Coronary artery (tissue), 2 donors: ENCODE measurements at regions not wholly inside any gene's neighbourhood (a gene's known extent, or its start where the extent isn't known, plus 50 kb on each side); places are given as distances from the start of the nearest gene placed in this dataset.

Experiments used
- DNase-seq: peaks from one replicate; pipeline ENCODE4 v3.0.0-alpha.2; 2017; ENCODE audit warnings: low spot score
- H3K27ac ChIP-seq, 2 donors: fragments of 200-600 bp; sonication (generic); one replicate each; pipeline ENCODE4 v1.5.1; 2016 to 2019
- H3K4me3 ChIP-seq: fragments of 200-600 bp; sonication (generic); 2 replicates; pipeline ENCODE4 v1.5.1; 2016; ENCODE audit warnings: mild to moderate bottlenecking, moderate library complexity
- CTCF ChIP-seq: fragments of 200-600 bp; sonication (generic); IDR thresholded peaks from one replicate; pipeline ENCODE4 v1.5.1; 2019; ENCODE audit warnings: antibody characterized with exemption

GRCh38 chr4:128517096-128517738 is 229.6 kb upstream of the PGRMC2 start:
- no peak for DNase-seq
- TF ChIP-seq CTCF, result no peak
- Histone ChIP-seq H3K4me3 (peak overlapping the region; percentile 33), H3K27ac (peak overlapping the region; percentile 69 to 79)

- no peak for TF ChIP-seq CTCF
- Histone ChIP-seq H3K4me3 (no peak overlapping the region), H3K27ac (no peak overlapping the region)
- DNase-seq, result no peak
Measured at GRCh38 chr4:128516301-128516969, 228.8 kb upstream of the PGRMC2 start.

- TF ChIP-seq CTCF, result no peak
- Histone ChIP-seq H3K4me3 (no peak overlapping the region), H3K27ac (no peak overlapping the region)
- DNase-seq, result no peak
Measured at GRCh38 chr4:128513664-128514484, 226.3 kb upstream of the PGRMC2 start.

- no peak overlapping the region for H3K4me3 ChIP-seq
- TF ChIP-seq CTCF, result no peak
Measured at GRCh38 chr4:128512767-128513322, 225.2 kb upstream of the PGRMC2 start.

GRCh38 chr4:128512161-128512560 is 224.5 kb upstream of the PGRMC2 start:
- no peak for TF ChIP-seq CTCF
- H3K27ac ChIP-seq, result no peak overlapping the region
- no peak for DNase-seq
- no peak overlapping the region for H3K4me3 ChIP-seq

More at GRCh38 chr4:128512767-128513322, 225.2 kb upstream of the PGRMC2 start:
- DNase-seq, result no peak
- no peak overlapping the region for H3K27ac ChIP-seq

GRCh38 chr4:128510850-128511249 is 223.2 kb upstream of the PGRMC2 start:
- no peak overlapping the region for H3K4me3 ChIP-seq
- no peak overlapping the region for H3K27ac ChIP-seq
- TF ChIP-seq CTCF, result no peak
- no peak for DNase-seq
